Colon (tissue), 2 donors: ENCODE measurements at regions not wholly inside any gene's neighbourhood (a gene's known extent, or its start where the extent isn't known, plus 50 kb on each side); places are given as distances from the start of the nearest gene placed in this dataset.
"Not testable (repeated sequence)": the region's sequence is repeated elsewhere in the genome, so short reads cannot be mapped to it uniquely, and the experiment has no call there.

Source experiments
- FAIRE-seq: peaks from 2 replicates; lab custom pipeline; 2012; peaks lifted over from hg19 to GRCh38; lab: Jason Lieb, UNC
- donor health status: control.
- donor health status: control.

DNA sequence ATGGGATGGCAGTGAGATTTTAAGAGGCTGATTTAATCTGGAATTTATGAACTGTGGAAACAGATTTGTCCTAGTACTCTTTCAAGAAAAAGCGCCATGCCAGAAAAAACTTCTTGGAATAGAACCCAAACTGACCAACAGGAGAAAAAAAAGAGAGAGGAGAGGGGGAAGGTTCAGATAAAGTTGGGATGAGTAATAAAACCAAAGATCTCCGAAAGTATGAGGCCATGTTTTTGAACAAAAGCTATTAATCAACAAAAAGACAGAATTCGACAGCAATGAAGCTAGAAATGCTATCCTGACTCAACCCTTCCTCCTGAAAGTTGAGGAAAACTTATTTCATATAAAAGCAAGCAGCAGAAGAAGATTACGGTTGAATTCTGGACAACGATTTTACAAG, 135.5 kb downstream of the CEMIP2 start:
- no peak for FAIRE-seq

DNA sequence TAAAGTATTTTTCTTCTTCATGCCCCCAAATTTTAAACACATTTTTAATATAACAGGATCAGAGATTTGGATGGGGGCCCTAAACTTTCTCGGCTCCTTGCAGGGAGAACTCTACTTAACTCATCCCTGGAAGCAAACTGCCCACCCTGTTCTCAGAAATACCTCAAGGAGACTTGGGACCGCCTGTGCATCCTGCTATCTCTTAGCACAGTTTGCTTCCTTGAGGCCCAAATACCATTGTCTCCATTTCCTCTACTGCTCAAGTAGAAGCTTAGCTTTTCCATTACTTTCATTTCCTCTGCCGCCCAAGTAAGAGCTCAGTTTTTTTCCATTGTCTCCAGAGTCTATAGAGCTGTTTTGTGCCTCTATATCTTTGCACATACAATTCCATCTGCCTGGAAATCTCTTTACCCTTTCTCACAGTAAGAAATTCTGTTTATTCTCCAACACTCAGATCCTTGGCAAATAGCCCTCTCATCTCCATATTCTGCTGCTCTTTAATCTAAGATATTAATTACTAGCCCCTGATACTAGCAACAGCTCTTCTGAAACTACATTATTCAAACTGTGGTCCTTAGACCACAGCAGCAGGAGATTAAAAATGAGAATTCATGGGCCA, 137.8 kb downstream of the CEMIP2 start:
- FAIRE-seq = no peak

DNA sequence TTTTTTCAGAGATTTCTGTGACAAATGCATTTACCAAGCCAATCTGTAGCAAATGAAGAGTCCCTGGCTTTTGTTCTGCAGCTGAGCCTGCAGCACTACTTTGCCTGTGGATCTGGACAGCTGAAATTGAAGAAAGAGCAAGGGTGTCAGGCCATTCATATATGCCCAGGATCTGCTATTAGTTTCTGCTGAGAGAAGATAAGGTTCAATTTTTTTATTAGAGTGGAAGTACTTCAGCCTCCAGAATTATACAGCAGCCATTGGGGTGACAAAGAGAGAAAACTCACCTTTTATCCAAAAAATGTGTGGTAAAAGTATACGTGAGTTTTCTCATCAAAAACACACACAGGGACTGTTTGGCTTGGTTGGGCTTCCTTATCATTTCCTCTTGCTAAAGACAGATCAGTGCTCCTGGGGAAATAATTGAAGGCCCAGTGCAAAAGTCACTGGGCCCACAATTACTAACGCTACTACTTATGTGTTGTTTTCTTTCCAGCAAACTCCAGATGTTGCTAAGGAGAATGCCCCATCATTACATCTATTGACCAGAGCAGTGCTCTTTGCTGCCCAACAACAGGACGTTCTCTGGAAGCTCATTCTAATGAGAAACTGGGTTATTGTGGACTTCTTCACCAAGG, 138.6 kb downstream of the CEMIP2 start:
- FAIRE-seq = no peak

DNA sequence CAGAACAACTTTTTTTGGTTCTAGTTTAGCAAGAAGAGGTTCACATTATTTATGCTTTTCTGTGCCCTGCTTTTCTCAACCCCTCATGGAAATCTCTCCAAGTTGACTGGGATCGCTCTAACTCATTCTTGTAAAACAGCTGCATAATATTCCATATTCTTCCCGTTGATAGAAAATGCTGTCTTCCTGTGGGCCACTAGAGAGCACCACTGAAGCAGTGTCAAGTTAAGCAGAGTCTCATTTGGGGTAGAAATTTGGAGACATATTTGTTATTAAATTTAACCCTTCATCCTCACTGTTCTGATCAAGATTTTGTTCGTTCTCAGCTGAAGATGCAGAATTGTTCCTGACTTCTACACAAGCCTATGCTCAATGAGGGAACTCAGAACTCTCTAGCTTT, 140.1 kb downstream of the CEMIP2 start:
- no peak for FAIRE-seq

DNA sequence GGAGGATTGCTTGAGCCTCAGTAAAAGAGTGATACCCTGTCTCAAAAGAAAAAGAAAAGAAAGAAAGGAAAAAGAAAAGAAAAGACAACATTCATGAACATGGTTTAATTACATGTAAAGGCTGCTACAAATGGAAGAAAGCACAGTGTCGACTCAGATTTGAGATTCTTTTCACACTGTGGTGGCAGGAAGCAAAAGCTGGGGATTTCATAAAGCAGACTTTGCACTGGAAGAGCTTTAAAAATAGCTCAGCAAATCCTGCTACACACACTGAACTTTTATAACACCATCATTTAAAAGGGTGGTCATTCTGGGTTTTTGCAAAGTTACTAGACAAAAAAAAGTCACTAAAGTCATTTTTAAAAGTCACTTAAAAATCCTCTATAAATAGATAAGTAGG, 140.8 kb downstream of the CEMIP2 start:
- FAIRE-seq = no peak

DNA sequence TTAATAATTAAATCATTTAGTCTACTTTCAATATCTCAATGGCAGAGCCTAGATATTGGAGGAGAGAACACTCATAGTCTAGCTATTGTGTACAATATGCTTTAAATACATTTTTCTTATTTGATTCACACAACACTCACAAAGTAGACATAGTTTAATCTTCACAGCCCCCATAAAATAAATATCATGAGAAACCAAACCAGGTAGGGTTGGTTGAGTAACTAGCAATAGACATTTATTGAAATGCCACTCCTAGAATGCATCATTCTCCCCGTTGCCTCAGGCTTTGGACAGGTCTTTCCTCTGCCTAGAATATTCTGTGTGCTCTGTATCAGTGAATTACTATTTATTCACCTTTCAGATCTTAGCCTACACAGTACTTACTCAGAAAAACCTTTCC, 141.9 kb downstream of the CEMIP2 start:
- no peak for FAIRE-seq

DNA sequence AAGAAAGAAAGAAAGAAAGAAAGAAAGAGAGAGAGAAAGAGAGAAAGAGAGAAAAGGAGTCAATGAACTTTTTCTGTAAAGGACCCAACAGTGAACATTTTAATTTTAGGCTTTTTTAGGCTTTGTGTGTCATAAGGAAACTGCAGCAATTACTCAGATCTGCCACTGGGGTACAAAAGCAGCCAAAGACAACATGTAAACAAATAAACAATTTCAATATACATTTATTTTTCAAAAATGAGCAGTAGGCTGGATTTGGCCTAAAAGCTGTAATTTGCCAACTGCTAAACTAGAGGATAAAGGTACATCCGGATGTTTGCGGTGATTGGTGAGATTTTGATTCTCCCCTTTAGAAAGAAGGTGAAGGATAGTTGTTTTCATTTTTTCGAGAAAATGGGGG, 143.6 kb downstream of the CEMIP2 start:
- FAIRE-seq = no peak

DNA sequence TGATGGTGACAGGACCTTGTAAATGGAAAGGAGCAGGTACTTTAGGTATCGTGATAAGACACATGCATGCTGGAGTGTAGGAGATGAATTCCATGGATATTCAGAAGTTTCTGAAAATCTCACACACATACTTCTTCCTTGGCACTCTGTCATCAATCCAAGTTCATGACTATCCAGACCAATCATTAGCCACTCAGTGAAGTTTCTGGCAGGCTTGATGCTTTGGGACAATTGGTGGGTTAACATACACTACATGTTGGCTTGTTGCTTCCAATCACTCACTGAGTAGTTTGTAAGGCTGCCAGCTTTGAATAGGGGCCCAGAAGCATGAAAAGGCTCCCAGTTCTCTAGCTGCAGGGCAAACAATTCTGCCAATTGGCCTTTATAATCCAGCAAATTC, 147.6 kb downstream of the CEMIP2 start:
- no peak for FAIRE-seq

DNA sequence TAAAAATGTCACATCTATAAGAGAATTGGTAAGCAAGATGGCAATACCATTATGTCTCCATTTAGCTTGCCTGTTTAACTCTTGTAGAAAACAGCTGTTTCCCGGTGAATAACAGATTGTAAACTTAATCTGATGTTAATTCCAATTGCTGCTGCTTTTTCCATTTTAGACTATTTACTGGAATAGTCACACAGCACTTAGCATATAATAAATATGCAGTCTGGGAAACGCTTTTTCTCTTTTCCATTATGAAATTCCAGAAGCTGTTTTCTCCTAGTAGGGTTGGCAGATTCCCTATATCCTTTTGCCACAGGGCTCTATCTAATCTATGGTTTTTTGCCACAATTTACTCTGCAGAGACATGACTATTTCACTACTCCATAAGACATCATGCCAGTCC, 148.0 kb downstream of the CEMIP2 start:
- FAIRE-seq = no peak

DNA sequence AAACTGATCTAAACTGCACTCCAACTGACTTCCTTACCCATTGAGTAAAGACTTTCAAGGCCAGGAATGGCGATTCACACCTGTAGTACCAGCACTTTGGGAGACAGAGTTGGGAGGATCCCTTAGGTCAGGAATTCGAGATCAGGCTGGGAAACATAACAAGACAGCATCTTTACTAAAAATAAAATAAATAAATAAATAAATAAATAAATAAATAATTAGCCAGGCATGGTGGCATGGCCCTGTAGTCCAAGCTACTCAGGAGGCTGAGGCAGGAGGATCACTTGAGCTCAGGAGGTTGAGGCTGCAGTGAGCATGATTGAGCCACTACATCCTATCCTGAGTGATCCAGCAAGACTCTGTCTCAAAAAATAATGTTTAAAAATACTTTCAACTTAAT, 148.4 kb downstream of the CEMIP2 start:
- no peak for FAIRE-seq

DNA sequence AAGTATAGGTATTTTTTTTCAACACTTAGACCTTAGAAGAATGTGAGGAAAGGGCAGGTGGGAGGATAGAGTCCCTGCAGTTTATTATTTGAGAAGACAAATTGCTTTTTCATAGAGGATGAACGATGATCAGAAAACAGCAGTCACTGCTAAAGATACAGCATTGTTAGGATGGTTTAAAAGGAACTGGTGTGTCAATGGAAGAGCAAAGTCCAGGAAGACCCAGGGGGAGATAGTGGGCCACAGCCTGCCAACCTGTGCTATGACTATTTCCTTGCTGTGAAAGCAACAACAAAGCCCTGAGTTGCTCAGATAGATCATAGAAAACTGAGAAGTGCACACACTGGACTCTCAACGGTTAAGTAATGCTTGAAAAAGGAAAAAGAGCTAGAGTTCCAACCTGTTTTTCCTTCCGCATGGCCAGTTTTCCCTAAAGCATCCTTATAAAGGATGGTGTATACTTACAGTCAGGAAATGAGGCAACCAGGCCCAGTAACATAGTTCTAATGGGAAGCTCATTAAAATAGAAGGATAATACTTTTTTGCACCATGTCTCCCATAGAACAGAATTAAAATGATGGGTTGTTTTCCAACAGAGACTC, 153.8 kb downstream of the CEMIP2 start:
- FAIRE-seq = no peak

DNA sequence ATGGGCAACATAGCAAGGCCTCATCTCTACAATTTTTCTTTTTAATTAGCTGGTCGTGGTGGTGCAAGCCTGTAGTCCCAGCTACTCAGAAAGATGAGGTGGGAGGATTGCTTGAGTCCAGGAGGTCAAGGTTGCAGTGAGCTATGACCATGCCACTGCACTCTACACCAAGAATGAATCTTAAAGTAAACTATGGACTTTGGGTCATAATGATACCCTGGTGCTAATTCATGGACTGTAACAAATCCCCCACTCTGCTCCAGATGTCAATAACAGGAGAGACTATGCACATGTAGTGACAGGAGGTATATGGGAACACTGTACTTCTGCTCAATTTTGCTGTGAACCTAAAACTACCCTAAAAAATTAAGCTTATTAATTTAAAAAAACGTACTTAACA, 155.4 kb downstream of the CEMIP2 start:
- no peak for FAIRE-seq

DNA sequence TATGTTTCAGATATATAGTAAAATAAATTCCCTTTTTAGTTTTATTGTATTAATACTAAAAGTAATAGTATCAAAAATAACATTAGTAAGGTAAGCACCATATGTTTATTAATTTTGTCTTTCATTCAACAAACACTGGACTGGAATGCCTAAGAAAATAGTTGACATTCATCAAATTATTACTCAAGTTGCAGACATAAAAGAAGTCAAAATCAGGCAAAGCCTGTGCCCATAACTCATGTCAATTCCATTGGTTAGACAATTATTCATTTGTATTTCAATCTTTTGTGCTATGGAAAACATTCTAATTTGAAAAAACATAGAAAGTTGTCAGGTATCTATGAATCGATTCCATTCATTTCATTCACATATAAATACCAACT, 158.9 kb downstream of the CEMIP2 start:
- FAIRE-seq = peak; percentile 24

DNA sequence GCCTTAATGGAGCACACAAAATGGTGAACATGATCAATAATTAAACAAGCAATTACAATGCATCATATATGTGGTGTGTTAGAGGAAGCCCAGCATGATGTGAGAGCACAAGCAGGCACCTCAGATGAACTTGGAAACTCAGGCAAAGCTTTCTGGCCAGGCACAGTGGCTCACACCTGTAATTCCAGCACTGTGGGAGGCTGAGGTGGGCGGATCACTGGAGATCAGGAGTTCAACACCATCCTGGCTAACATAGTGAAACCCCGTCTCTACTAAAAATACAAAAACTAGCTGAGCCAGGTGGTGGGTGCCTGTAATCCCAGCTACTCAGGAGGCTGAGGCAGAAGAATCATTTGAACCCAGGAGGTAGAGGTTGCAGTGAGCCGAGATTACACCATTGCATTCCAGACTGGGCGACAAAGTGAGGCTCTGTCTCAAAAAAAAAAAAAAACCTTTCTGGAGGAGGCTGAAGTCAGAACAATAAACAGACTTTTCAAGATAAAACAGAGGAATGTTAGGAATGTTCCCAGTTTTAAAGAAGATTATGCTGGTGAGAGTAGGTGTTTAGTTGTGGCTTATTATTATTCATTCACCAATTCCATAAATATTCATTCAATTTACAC, 159.4 kb downstream of the CEMIP2 start:
- no peak for FAIRE-seq

DNA sequence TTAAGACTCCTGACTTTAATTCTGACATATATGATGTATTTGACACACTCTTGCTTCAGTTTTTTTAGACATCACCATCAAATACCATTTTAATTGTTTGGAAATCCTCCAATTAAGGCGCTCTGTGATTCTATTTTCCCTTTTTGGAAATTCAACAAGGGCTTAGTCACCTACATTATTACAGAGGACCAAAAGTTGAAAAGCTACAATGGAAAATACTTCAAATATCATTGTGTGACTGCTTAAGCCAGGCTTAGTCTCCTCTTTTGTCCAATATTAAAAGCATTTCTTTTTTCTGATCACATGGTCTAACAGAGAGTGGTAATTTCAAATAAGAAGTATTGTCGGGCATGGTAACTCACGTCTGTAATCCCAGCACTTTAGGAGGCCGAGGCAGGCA, 160.3 kb downstream of the CEMIP2 start:
- no peak for FAIRE-seq

DNA sequence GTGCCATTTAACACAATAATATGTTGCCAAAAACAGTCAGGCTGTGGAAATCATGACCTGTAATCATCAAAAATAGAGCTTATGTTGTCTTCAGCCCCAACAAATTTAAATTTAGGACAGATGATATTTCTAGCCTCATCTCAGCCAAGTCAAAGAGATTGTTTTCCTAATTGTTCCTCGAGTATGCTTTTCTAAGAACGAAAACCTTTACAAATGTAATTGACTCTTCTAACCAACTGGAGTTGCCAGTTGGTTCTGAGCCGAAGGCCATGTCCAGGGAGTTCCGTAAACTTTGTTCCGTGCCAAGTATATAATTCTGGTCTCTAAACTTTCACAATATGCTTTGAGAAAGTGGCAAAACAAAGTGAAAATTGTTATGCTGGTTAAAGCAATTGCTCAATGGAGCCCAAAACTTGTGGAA, 160.8 kb downstream of the CEMIP2 start:
- no peak for FAIRE-seq

DNA sequence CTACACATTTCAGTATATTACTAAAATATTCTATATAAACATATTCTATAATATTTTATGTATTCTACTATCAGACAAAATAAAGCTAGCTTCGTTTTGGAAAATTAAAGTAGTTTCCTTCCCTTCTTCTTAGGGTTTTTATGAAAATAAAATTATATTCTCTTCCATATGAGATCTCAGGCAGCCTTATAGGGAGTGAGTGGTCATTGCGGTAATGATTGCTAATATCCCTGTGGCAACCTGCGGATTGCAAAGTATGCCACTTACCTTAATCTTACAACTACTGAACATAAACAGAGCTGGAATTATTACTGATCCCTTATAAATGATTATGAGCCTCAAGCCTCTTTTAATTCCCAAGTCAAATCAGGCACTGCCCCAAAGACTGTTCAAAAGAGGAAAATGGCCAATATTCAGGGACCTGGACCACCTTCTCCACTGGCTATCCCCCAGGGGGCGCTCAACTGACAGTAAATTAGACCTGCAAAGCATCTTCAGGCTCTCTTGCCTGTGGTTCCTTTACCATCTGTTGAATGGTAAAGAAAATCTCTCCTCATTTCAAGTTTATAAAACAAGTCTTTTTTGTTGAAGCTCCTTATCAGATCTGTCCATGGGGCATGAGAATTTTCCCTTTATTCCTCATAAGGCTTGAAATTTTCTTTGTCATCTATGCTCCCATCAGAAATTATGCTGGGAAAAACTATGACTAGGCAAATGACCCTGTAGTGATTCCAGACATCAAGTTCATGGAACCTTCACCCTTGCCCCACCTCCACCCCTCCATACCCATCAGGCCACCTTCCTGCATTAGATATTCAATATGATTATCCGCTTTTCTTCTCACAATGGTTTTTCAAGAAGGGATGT, 163.9 kb downstream of the CEMIP2 start:
- peak; percentile 72 for FAIRE-seq

DNA sequence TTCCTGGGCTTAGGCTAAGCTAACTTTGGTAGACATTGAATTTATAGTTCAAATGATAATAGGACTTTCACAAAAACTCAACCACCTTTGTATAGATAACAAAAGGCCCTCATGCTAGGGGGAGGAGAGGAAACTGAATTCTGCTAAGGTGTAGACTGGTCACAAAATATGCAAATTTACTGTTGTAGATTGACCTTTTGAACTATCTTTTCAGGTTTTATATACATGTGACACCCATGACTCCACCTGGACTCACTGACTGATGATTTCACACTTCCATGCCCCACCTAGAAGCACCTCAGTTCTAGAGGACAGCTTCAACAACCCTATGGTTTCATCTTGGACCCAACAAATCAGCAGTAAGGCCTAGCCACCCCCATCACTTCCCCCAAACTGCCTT, 165.7 kb downstream of the CEMIP2 start:
- FAIRE-seq = no peak

DNA sequence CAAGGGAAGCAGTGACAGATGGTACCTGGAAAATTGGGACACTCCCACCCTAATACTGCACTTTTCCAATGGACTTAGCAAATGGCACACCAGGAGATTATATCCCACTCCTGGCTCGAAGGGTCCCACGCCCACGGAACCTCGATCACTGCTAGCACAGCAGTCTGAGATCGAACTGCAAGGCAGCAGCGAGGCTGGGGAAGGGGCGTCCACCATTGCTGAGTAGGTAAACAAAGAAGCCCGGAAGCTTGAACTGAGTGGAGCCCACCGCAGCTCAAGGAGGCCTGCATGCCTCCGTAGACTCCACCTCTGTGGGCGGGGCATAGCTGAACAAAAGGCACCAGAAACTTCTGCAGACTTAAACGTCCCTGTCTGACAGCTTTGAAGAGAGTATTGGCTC, 172.6 kb downstream of the CEMIP2 start:
- FAIRE-seq = not testable (repeated sequence)

DNA sequence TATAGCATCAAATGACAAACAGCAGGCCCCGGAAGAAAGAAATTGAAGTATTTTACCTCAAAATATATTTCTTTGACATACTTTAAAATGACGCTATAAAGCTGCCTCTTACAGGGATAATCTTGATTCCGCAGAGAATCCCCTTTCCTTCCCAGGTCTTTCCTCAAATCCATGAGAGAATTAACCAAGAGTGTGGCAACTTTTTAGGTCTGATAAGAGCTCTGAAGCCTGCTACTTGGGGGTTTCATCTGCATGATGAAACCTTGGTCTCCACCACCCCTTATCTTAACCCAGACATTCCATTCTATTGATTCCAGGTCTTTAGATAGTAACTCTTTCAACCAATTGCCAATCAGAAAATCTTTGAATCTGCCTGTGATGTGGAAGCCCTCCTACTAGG, 173.8 kb downstream of the CEMIP2 start:
- no peak for FAIRE-seq

DNA sequence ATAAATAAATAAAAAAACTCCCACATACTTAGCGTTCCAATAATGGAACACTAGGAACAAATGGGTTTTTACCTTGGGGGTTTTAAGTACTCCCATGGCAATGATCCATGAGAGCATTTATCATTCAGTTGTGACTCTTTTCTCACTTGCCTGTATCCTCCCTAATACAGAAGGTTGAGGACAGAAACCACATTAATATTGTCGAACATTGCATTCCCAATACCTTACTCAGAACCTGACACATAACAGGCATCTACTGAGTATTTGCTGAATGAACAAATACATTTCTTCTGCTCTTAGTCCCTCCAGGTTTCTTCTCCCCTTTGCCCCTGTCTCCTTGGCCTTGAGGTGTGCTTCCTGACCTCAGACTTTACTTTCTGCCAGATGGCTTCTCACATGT, 175.9 kb downstream of the CEMIP2 start:
- FAIRE-seq = no peak

DNA sequence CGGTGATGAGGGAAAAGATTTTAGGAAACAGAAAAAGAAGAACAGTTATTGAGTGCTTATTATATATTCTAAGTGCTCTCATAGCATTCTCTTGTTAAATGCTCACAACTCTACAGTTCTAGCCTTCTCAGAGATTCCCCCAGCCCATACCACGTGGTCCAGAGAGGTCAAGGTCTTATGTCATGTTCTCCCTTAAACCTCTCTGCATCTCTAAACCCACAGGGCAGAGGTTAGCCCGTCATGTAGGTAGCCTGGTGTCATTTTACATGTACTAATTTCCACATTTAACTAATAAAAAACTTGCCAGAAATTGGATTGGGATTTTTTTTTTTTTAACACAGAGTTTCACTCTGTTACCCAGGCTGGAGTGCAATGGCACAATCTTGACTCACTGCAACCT, 178.0 kb downstream of the CEMIP2 start:
- no peak for FAIRE-seq

DNA sequence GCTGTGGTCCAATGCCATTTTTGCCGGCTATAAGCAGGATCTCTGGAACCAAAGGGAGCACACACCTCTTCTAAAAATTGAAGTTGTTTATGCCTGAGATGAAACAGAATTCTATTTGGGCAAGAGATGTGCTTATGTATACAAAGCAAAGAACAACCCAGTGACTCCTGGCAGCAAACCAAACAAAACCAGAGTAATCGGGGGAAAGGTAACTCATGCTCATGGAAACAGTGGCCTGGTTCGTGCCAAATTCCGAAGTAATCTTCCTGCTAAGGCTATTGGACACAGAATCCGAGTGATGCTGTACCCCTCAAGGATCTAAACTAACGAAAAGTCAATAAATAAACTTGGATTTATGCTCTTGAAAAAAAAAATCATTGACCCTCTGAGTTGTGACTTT, 178.7 kb downstream of the CEMIP2 start:
- no peak for FAIRE-seq
